ENCODE measurements at regions not wholly inside any gene's neighbourhood (a gene's known extent, or its start where the extent isn't known, plus 50 kb on each side); places are given as distances from the start of the nearest gene placed in this dataset.

- no peak for TF ChIP-seq CTCF (conservative IDR thresholded peaks at IDR 0.05; ENCODE audit: control insufficient read depth, insufficient read depth, low read depth, low read length)
- no peak overlapping the region for H3K4me3 ChIP-seq (ENCODE audit: control insufficient read depth, low read depth, low read length)
- no peak for DNase-seq (ENCODE audit: low read depth)
Measured at GRCh38 chr2:226376516-226377180, 423.0 kb downstream of the IRS1 start.

- TF ChIP-seq CTCF (conservative IDR thresholded peaks at IDR 0.05; ENCODE audit: control insufficient read depth, insufficient read depth, low read depth, low read length) = no peak
- no peak overlapping the region for H3K4me3 ChIP-seq (ENCODE audit: control insufficient read depth, low read depth, low read length)
- no peak for DNase-seq (ENCODE audit: low read depth)
Measured at GRCh38 chr2:226366920-226367319, 432.7 kb downstream of the IRS1 start.

- DNase-seq (ENCODE audit: low read depth) = no peak
- H3K4me3 ChIP-seq (ENCODE audit: control insufficient read depth, low read depth, low read length) = no peak overlapping the region
- TF ChIP-seq CTCF (conservative IDR thresholded peaks at IDR 0.05; ENCODE audit: control insufficient read depth, insufficient read depth, low read depth, low read length) = no peak
Measured at GRCh38 chr2:226364217-226364616, 435.4 kb downstream of the IRS1 start.

- H3K4me3 ChIP-seq (ENCODE audit: control insufficient read depth, low read depth, low read length) = no peak overlapping the region
- TF ChIP-seq CTCF (conservative IDR thresholded peaks at IDR 0.05; ENCODE audit: control insufficient read depth, insufficient read depth, low read depth, low read length) = no peak
- peak; percentile 55 for DNase-seq (ENCODE audit: low read depth)
Measured at GRCh38 chr2:226362980-226363379, 436.6 kb downstream of the IRS1 start.

- H3K4me3 ChIP-seq (ENCODE audit: control insufficient read depth, low read depth, low read length) = no peak overlapping the region
- no peak for TF ChIP-seq CTCF (conservative IDR thresholded peaks at IDR 0.05; ENCODE audit: control insufficient read depth, insufficient read depth, low read depth, low read length)
- no peak for DNase-seq (ENCODE audit: low read depth)
Measured at GRCh38 chr2:226360658-226361057, 439.0 kb downstream of the IRS1 start.

GRCh38 chr2:226358688-226359087, 440.9 kb downstream of the IRS1 start:
- TF ChIP-seq CTCF (conservative IDR thresholded peaks at IDR 0.05; ENCODE audit: control insufficient read depth, insufficient read depth, low read depth, low read length) = no peak
- no peak overlapping the region for H3K4me3 ChIP-seq (ENCODE audit: control insufficient read depth, low read depth, low read length)
- DNase-seq (ENCODE audit: low read depth) = no peak

- no peak overlapping the region for H3K4me3 ChIP-seq (ENCODE audit: control insufficient read depth, low read depth, low read length)
Measured at GRCh38 chr2:226357816-226358215, 441.8 kb downstream of the IRS1 start.

More at GRCh38 chr2:226357816-226358215, 441.8 kb downstream of the IRS1 start:
- no peak for DNase-seq (ENCODE audit: low read depth)
- no peak for TF ChIP-seq CTCF (conservative IDR thresholded peaks at IDR 0.05; ENCODE audit: control insufficient read depth, insufficient read depth, low read depth, low read length)
